Nephron progenitor cell (in vitro differentiated cells): ENCODE measurements at regions not wholly inside any gene's neighbourhood (a gene's known extent, or its start where the extent isn't known, plus 50 kb on each side); places are given as distances from the start of the nearest gene placed in this dataset.
A peak's percentile ranks its signal among the peaks of the same experiment; 100 is the strongest.

Experiments used
- DNase-seq: peaks from one replicate; pipeline ENCODE4 v3.0.0; 2021
- H3K27ac Mint-ChIP-seq: 2 replicates; pipeline ENCODE4 v1.8.0; 2021; ENCODE audit warnings: mild to moderate bottlenecking, moderate library complexity, mixed read lengths
- H3K27me3 Mint-ChIP-seq: 2 replicates; pipeline ENCODE4 v1.8.0; 2021; ENCODE audit warnings: mild to moderate bottlenecking, low read depth, mixed read lengths; ENCODE audit not compliant: poor library complexity
- H3K36me3 Mint-ChIP-seq: 2 replicates; pipeline ENCODE4 v1.8.0; 2021; ENCODE audit warnings: low read depth, mixed read lengths
- H3K4me1 Mint-ChIP-seq: 2 replicates; pipeline ENCODE4 v1.8.0; 2021; ENCODE audit warnings: mixed read lengths
- H3K4me3 Mint-ChIP-seq: 2 replicates; pipeline ENCODE4 v1.8.0; 2021; ENCODE audit warnings: mild to moderate bottlenecking, moderate library complexity, mixed read lengths
- H3K9me3 Mint-ChIP-seq: 2 replicates; pipeline ENCODE4 v1.8.0; 2021; ENCODE audit warnings: mild to moderate bottlenecking, moderate library complexity, mixed read lengths
- CTCF ChIP-seq: fragments of 200-600 bp; sonication (generic); IDR thresholded peaks from 2 replicates; pipeline ENCODE4 v1.5.0; 2021; ENCODE audit warnings: antibody characterized with exemption

DNA sequence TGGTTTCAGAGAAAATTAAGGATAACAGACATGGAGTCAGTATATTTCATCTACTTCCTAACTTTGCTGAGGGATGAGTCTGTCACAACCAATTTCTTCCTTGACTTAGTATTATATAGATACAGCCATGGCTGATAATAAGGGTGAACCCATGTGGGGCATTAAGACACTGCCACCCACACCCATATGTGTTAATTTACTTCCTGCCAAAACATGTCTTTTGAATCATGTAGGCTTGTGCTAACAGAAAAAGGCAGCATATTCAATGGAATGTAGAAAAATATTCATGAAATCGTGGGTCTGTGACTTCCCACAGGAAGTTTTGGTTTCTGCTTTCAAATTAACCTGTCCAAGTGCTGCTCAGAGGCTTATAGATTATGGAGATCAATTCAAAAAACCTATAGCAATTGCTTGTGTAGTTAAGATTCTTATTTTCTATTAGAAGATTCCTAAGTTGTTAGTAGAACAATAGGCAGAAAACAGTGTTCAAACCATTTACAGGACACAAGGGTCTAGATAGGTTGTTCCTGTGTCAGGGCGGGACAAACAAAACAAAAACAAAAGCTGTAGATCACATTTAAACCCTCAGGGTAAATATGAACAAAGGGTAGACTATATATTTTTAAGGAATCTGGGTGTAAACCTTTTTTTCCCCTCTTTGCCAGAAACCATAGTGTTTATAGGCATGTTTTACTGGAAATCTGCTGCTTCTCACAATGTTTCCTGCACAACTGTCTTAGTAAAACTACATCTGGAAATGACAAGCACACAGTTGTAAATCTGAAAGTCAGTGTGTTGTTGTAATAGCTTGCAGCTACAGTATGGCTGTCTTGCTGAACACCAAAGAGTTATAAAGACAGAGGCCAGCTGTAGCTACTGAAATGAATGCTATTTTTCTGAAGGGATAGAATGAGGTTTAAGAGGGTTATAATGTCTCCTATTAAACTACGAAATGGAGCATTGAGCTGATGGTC, 691.2 kb downstream of the EPHA4 start:
- Mint-ChIP-seq H3K27me3 (no peaks in the 10 kb centered on the region), H3K4me1 (peaks cover 31% of the 10 kb centered on the region), H3K4me3 (no peak overlapping the region), H3K36me3 (no peaks in the 10 kb centered on the region), H3K27ac (no peak overlapping the region), H3K9me3 (no peaks in the 10 kb centered on the region)
- no peak for DNase-seq
- TF ChIP-seq CTCF, result no peak

DNA sequence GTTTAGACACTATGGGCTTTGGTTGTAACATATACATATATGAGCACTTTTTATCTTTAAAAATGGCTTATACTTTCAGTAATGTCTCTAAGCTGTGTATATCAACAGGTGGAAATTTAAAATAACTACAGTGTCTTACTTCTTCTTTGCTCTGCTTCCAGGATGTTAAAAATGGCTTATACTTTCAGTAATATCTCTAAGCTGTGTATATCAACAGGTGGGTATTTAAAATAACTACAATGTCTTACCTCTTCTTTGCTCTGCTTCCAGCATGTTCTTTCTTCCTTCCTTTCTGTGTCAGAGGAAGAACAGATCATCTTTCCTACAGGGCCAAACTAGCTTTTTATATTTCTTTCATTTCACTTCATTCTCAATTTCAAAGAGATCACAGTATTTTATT, 689.6 kb downstream of the EPHA4 start:
- Mint-ChIP-seq H3K27ac (no peak overlapping the region), H3K9me3 (peaks cover 8% of the 10 kb centered on the region), H3K4me3 (no peak overlapping the region), H3K27me3 (peaks cover 2% of the 10 kb centered on the region), H3K4me1 (peaks cover 26% of the 10 kb centered on the region), H3K36me3 (no peaks in the 10 kb centered on the region)
- no peak for DNase-seq
- no peak for TF ChIP-seq CTCF

- no peaks in the 10 kb centered on the region for H3K36me3 Mint-ChIP-seq
- no peak for DNase-seq
- H3K4me1 Mint-ChIP-seq, result peaks cover 39% of the 10 kb centered on the region
- peaks cover 8% of the 10 kb centered on the region for H3K9me3 Mint-ChIP-seq
- no peak for TF ChIP-seq CTCF
- no peak overlapping the region for H3K4me3 Mint-ChIP-seq
- H3K27ac Mint-ChIP-seq, result no peak overlapping the region
- H3K27me3 Mint-ChIP-seq, result peaks cover 2% of the 10 kb centered on the region
These were observed 686.5 kb downstream of the EPHA4 start for GRCh38 chr2:220885593-220885992.

GRCh38 chr2:220887271-220887870, 684.7 kb downstream of the EPHA4 start:
- TF ChIP-seq CTCF, result no peak
- Mint-ChIP-seq H3K4me3 (no peak overlapping the region), H3K9me3 (peaks cover 8% of the 10 kb centered on the region), H3K4me1 (peaks cover 35% of the 10 kb centered on the region), H3K36me3 (no peaks in the 10 kb centered on the region), H3K27ac (peak overlapping the region; percentile 43), H3K27me3 (peaks cover 2% of the 10 kb centered on the region)
- no peak for DNase-seq

DNA sequence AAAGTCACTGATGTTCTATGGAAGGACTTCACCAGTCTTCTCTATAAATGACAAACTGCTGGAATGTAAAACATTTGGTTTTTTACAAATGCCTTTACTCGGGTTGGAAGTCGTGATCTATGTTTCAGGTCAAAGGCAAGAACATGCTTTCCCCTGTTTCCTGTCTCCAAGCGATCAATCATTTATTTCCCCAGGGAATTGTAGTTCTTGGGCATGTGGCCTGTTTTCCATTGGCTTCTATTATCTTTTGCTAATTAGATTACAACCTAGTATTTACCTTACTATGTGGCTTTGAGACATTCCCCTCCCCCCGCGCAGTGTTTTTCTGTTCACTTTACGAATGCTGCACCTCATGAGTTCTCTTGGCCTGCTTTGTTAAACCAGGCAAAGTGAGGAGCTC, 684.2 kb downstream of the EPHA4 start:
- peak; percentile 36 for DNase-seq
- Mint-ChIP-seq H3K4me1 (peaks cover 36% of the 10 kb centered on the region), H3K27me3 (peaks cover 2% of the 10 kb centered on the region), H3K4me3 (no peak overlapping the region), H3K9me3 (peaks cover 8% of the 10 kb centered on the region), H3K36me3 (no peaks in the 10 kb centered on the region), H3K27ac (peak overlapping the region; percentile 43)
- TF ChIP-seq CTCF, result no peak
